Lung (tissue), 11 donors: ENCODE measurements at regions not wholly inside any gene's neighbourhood (a gene's known extent, or its start where the extent isn't known, plus 50 kb on each side); places are given as distances from the start of the nearest gene placed in this dataset.

Experiments
- ATAC-seq: fragments of 200-7000 bp; cut with Tn5 transposase; one replicate; pipeline ENCODE4 v1.9.1; 2020; ENCODE audit warnings: moderate number of reproducible peaks; ENCODE audit not compliant: insufficient read depth, low FRiP score
- DNase-seq, 3 donors: peaks; one replicate each; pipeline ENCODE4 v3.0.0-alpha.2; 2013 to 2017
- H3K27ac ChIP-seq, 2 donors: one replicate each; pipeline ENCODE4 v1.5.1; 2013; ENCODE audit warnings: mild to moderate bottlenecking in 2 of 2, moderate library complexity in 2 of 2, control low read depth in 1 of 2, inconsistent platforms in 1 of 2, low read depth in 1 of 2, low read length in 1 of 2
- H3K27me3 ChIP-seq, 3 donors: one replicate each; pipeline ENCODE4 v1.5.1; 2013; ENCODE audit warnings: low read length in 2 of 3; ENCODE audit not compliant: control insufficient read depth in 3 of 3, insufficient read depth in 3 of 3
- H3K36me3 ChIP-seq, 4 donors: one replicate each; pipeline ENCODE4 v1.5.1; 2013; ENCODE audit warnings: low read length in 4 of 4, mild to moderate bottlenecking in 1 of 4, moderate library complexity in 1 of 4; ENCODE audit not compliant: control insufficient read depth in 4 of 4, insufficient read depth in 4 of 4
- H3K4me1 ChIP-seq, 5 donors: one replicate each; pipeline ENCODE4 v1.5.1; 2013; ENCODE audit warnings: low read length in 5 of 5, mild to moderate bottlenecking in 2 of 5, moderate library complexity in 1 of 5; ENCODE audit not compliant: control insufficient read depth in 5 of 5, insufficient read depth in 5 of 5
- H3K4me3 ChIP-seq: one replicate; pipeline ENCODE4 v1.5.1; 2013; ENCODE audit warnings: mild to moderate bottlenecking, control low read depth, moderate library complexity
- H3K9ac ChIP-seq, 2 donors: one replicate each; pipeline ENCODE4 v1.5.1; 2013; ENCODE audit warnings: low read length in 2 of 2, control low read depth in 1 of 2; ENCODE audit not compliant: insufficient read depth in 1 of 2
- H3K9me3 ChIP-seq, 4 donors: one replicate each; pipeline ENCODE4 v1.5.1; 2013; ENCODE audit warnings: low read length in 3 of 4, mild to moderate bottlenecking in 1 of 4, moderate library complexity in 1 of 4; ENCODE audit not compliant: control insufficient read depth in 4 of 4, insufficient read depth in 3 of 4
- WGBS, 2 donors: extraction: QIAGEN DNeasy Blood & Tissue Kit; methylation state at CpG; one replicate each; pipeline ENCODE4 v1.1.7; 2013; 5-methylcytosine and 5-hydroxymethylcytosine counted together
- TF ChIP-seq, protein P1 (sequence below): IDR thresholded peaks from 2 replicates; pipeline ENCODE4 v1.5.1; 2012; ENCODE audit warnings: mild to moderate bottlenecking; ENCODE audit errors: control extremely low read depth, extremely low read depth
- donor health status: control.
- donor health status: control.
- donor health status: Bipolar disorder and iron deficiency.
- donor health status: healthy.
- donor health status: DM: yes; HTN: yes; CAD: no.

DNA sequence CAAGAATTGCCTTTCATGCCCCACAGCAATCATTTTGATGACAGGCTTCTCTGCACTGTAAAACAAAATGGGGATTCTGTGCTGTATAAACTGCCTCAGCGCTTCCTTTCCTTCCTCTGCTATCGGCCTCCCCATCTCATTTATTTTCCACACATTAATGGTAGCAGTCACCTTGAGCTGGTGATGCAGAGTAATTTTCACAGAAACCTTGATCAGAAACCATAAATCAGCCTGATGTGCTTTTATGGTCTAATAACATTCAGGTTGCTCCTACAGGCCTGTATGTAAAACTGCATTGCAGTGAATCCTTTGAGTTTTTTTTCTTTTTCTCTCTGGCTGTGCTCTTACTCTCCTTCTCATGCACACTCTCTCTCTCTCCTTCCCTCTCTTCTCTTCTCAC, 578.4 kb upstream of the STXBP6 start:
- TF ChIP-seq, protein P1, sequence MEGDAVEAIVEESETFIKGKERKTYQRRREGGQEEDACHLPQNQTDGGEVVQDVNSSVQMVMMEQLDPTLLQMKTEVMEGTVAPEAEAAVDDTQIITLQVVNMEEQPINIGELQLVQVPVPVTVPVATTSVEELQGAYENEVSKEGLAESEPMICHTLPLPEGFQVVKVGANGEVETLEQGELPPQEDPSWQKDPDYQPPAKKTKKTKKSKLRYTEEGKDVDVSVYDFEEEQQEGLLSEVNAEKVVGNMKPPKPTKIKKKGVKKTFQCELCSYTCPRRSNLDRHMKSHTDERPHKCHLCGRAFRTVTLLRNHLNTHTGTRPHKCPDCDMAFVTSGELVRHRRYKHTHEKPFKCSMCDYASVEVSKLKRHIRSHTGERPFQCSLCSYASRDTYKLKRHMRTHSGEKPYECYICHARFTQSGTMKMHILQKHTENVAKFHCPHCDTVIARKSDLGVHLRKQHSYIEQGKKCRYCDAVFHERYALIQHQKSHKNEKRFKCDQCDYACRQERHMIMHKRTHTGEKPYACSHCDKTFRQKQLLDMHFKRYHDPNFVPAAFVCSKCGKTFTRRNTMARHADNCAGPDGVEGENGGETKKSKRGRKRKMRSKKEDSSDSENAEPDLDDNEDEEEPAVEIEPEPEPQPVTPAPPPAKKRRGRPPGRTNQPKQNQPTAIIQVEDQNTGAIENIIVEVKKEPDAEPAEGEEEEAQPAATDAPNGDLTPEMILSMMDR = no peak
- WGBS, 2 donors = 85 to 87% methylated on average over 2 of the region's 2 CpGs
- Histone ChIP-seq H3K4me3 (no peak overlapping the region), H3K4me1 (peaks cover 0 to 6% (median 0%) of the 10 kb centered on the region in 5 donors), H3K9ac (no peak overlapping the region), H3K27me3 (no peaks in the 10 kb centered on the region), H3K27ac (no peak overlapping the region), H3K36me3 (no peaks in the 10 kb centered on the region), H3K9me3 (peaks cover 0 to 2% (median 0%) of the 10 kb centered on the region in 4 donors)
- DNase-seq (no peak), ATAC-seq (no peak)

DNA sequence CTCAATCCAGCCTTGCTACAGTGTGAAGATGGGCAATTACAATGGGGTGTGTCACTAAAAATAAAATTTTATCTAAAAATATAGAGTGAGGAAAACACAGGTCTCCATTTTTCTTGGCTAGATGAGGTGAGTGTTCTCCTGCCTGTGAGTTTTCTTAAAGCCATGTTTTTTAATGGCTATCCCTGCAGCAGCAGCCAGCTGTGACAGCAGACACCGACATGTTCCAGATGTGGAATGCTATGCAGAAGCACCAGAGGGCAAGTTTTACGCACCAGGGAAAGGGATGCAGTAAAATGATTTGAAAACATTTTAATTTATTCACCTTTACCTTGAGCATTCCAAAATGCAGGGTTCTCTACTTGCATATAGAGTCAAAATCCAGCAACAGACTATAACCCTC, 577.0 kb upstream of the STXBP6 start:
- WGBS, 2 donors = 55 to 81% methylated on average over 2 of the region's 2 CpGs
- ATAC-seq = no peak
- Histone ChIP-seq H3K36me3 (no peaks in the 10 kb centered on the region), H3K27me3 (no peaks in the 10 kb centered on the region), H3K9me3 (peaks cover 0 to 2% (median 0%) of the 10 kb centered on the region in 4 donors), H3K4me1 (peaks cover 0 to 6% (median 0%) of the 10 kb centered on the region in 5 donors), H3K4me3 (no peak overlapping the region), H3K9ac (no peak overlapping the region), H3K27ac (no peak overlapping the region)
- peak; percentile 52 to 72 (median 67) for DNase-seq
- TF ChIP-seq, protein P1 = no peak

DNA sequence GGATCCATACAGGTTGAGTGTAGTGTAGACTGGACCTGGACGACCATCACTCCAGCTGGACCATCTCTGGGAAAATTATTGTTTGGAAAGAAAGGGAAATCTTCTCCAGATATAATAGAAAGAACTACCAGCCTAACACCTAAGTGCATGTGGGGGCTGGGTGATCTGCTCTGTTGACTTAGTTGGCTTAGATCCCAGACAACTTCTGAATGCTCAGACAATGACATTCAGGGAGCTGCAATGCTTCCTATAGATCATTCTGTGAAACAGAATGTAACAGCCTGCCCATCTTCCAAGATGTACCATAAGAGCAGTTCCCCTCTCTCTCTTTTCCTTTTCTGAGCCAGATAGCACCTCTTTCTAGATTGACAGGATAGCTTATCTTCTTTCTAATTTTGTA, 572.8 kb upstream of the STXBP6 start:
- Histone ChIP-seq H3K4me3 (no peak overlapping the region), H3K9ac (no peak overlapping the region), H3K27me3 (no peaks in the 10 kb centered on the region), H3K9me3 (peaks cover 0 to 2% (median 0%) of the 10 kb centered on the region in 4 donors), H3K27ac (no peak overlapping the region), H3K36me3 (no peaks in the 10 kb centered on the region), H3K4me1 (peaks cover 0 to 6% (median 0%) of the 10 kb centered on the region in 5 donors)
- DNase-seq (peak in 1 of 3 donors; percentile 5), ATAC-seq (no peak)
- TF ChIP-seq, protein P1 = no peak
- 48 to 57% methylated on average over 1 of the region's 1 CpG for WGBS, 2 donors

DNA sequence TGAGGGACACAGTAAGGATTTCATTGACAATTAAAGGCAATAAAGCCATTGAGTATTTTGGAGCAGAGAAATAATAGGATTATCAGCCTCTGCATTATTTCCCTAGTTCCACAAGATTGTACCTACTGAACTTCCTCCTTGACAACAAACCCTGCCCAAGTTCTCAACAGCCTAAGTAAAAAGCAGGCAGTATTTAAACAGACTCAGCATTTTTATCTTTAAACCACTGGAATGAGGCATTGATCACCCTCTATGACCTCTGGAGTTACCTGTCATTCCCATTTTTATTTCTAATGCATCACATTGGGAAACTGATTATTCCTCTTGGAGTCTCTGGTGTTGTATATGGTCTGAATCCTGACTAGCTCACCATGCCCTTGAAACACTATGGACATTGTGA, 570.6 kb upstream of the STXBP6 start:
- DNase-seq (no peak), ATAC-seq (no peak)
- no peaks in the 10 kb centered on the region for H3K4me1 ChIP-seq
- H3K9me3 ChIP-seq = peaks cover 0 to 7% (median 3%) of the 10 kb centered on the region in 4 donors
- H3K9ac ChIP-seq = no peak overlapping the region
- H3K36me3 ChIP-seq = no peaks in the 10 kb centered on the region
- H3K27me3 ChIP-seq = no peaks in the 10 kb centered on the region
- H3K4me3 ChIP-seq = no peak overlapping the region
- no peak overlapping the region for H3K27ac ChIP-seq
- TF ChIP-seq, protein P1 = no peak
